GM12878 (cell line): ENCODE measurements at regions not wholly inside any gene's neighbourhood (a gene's known extent, or its start where the extent isn't known, plus 50 kb on each side); places are given as distances from the start of the nearest gene placed in this dataset.

ENCODE experiments used
- ATAC-seq: fragments of 200-7000 bp; cut with Tn5 transposase; 3 replicates; pipeline ENCODE4 v1.9.1; 2020; ENCODE audit warnings: mild to moderate bottlenecking, moderate library complexity
- BruUV-seq: library from RNA; stranded (reverse); fragments of 400-500 nt; replicated peaks from 2 replicates; lab custom pipeline; 2021; lab: Mats Ljungman, UMichigan
- CTCF ChIA-PET: fragments of 300-600 bp; sonication (Branson Sonifier 250); formaldehyde crosslinking; extraction: SDS; loops from one replicate; lab custom pipeline; 2021; ENCODE audit warnings: inconsistent platforms; lab: Yijun Ruan, JAX
- POLR2A ChIA-PET: fragments of 350-600 bp; formaldehyde crosslinking; extraction: SDS; loops from one replicate; lab custom pipeline; 2021; ENCODE audit warnings: inconsistent platforms; lab: Charles Lee
- RAD21 ChIA-PET: fragments of 300-600 bp; sonication (Branson Sonifier 250); formaldehyde crosslinking; loops from one replicate; lab custom pipeline; 2023; ENCODE audit warnings: antibody characterized with exemption; ENCODE audit not compliant: unreplicated experiment; lab: Charles Lee
- SMC1A ChIA-PET: fragments of 300-600 bp; sonication (Branson Sonifier 250); formaldehyde crosslinking; loops from one replicate; lab custom pipeline; 2023; ENCODE audit not compliant: unreplicated experiment, uncharacterized antibody; lab: Charles Lee
- DNase-seq: peaks from one replicate; pipeline ENCODE4 v3.0.0-alpha.2; 2011; ENCODE audit warnings: low read depth, low spot score
- FAIRE-seq: peaks from 3 replicates; lab custom pipeline; 2011; peaks lifted over from hg19 to GRCh38; lab: Jason Lieb, UNC
- H2AFZ ChIP-seq: 2 replicates; pipeline ENCODE4 v1.6.0; 2011; ENCODE audit warnings: low read depth, low read length, control low read depth; ENCODE audit not compliant: control insufficient read depth
- H3K27ac ChIP-seq: 2 replicates; pipeline ENCODE4 v1.5.1; 2011; ENCODE audit warnings: control low read depth; ENCODE audit not compliant: control insufficient read depth, insufficient read depth
- H3K27me3 ChIP-seq, 2 experiments: replicated peaks in 1 of 2; 2 replicates each; pipeline versions ENCODE4 v1.6.0 to v1.6.1; 2011; ENCODE audit warnings: low read length in 1 of 2; ENCODE audit not compliant: control insufficient read depth in 2 of 2, insufficient read depth in 2 of 2
- H3K36me3 ChIP-seq, 2 experiments: 2 replicates each; pipeline ENCODE4 v1.5.1; 2011; ENCODE audit warnings: low read length in 1 of 2; ENCODE audit not compliant: control insufficient read depth in 2 of 2, insufficient read depth in 2 of 2
- H3K4me1 ChIP-seq: 2 replicates; pipeline ENCODE4 v1.6.1; 2011; ENCODE audit warnings: mild to moderate bottlenecking, low read length, moderate library complexity, mixed read lengths; ENCODE audit not compliant: control insufficient read depth, insufficient read depth
- H3K4me2 ChIP-seq: 2 replicates; pipeline ENCODE4 v1.6.0; 2011; ENCODE audit warnings: control low read depth; ENCODE audit not compliant: control insufficient read depth, insufficient read depth
- H3K4me3 ChIP-seq: fragments of 200-600 bp; sonication (generic); 2 replicates; pipeline ENCODE4 v1.5.1; 2016
- H3K79me2 ChIP-seq: 2 replicates; pipeline ENCODE4 v1.6.0; 2011; ENCODE audit warnings: low read length; ENCODE audit not compliant: control insufficient read depth, insufficient read depth
- H3K9ac ChIP-seq: 2 replicates; pipeline ENCODE4 v1.8.0; 2011; ENCODE audit warnings: low read length, control low read depth, mixed read lengths; ENCODE audit not compliant: control insufficient read depth, insufficient read depth
- H3K9me3 ChIP-seq: replicated peaks from 3 replicates; pipeline ENCODE4 v1.5.1; 2011; ENCODE audit warnings: mild to moderate bottlenecking, low read length; ENCODE audit not compliant: control insufficient read depth, insufficient read depth
- H4K20me1 ChIP-seq: 2 replicates; pipeline ENCODE4 v1.6.0; 2011; ENCODE audit not compliant: control insufficient read depth, insufficient read depth
- EZH2 ChIP-seq: IDR thresholded peaks from 2 replicates; pipeline ENCODE4 v1.6.1; 2012; ENCODE audit warnings: low read depth, mild to moderate bottlenecking, control low read depth, inconsistent platforms, low read length, borderline replicate concordance; ENCODE audit not compliant: control insufficient read depth
- RELA ChIP-seq: fragments of 450-650 bp; IDR thresholded peaks from 2 replicates; pipeline ENCODE4 v1.8.0; 2014; ENCODE audit warnings: borderline replicate concordance; ENCODE audit not compliant: partially characterized antibody
- ZSCAN29 ChIP-seq: fragments of 450-650 bp; IDR thresholded peaks from 2 replicates; pipeline ENCODE4 v1.6.1; 2017; ENCODE audit warnings: mild to moderate bottlenecking, moderate library complexity
- WGBS: methylation state at CpG from one replicate; pipeline ENCODE4 v1.1.6; 2016; ENCODE audit warnings: low lambda C conversion rate; ENCODE audit not compliant: insufficient replicate concordance, insufficient coverage; ENCODE audit errors: missing lambda C conversion rate; 5-methylcytosine and 5-hydroxymethylcytosine counted together
- in situ Hi-C: fragments of 300-500 bp; cut with MboI; formaldehyde crosslinking; loops from 9 replicates; pipeline ENCODE4 v1.14.3; 2018; ENCODE audit warnings: mixed read lengths
- intact Hi-C: fragments of 100-400 bp; cut with micrococcal nuclease; formaldehyde crosslinking; loops from one replicate; pipeline ENCODE4 v1.14.2; 2022; ENCODE audit not compliant: unreplicated experiment
- TF ChIP-seq, protein P1 (sequence below): fragments of 450-650 bp; formaldehyde crosslinking; IDR thresholded peaks from 2 replicates; pipeline ENCODE4 v1.5.0; 2022; ENCODE audit warnings: mild to moderate bottlenecking, missing genetic modification characterization

DNA sequence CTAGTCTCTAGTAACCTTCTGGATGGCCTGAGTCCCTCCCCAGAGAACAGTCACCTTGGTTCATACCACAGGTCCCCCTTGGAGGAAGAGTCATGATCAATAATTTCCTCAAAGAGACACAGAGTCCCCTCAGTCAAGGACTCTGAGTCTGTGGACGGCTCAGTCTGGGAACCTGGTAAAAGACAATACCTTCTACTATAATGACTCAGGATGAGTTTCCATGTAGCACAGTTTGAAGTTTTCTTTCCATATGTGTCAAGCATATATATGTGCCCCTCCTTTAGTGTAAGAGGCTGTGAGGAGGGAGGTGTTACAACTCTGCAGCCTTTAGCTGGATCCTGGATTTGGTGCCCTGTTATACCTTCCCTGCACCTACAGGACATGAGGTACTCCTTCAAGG is 54.4 kb upstream of the TSKU start:
- H3K4me1 ChIP-seq: no peaks in the 10 kb centered on the region
- no peaks in the 10 kb centered on the region for H3K9me3 ChIP-seq
- no peak overlapping the region for H2AFZ ChIP-seq
- no peaks in the 10 kb centered on the region for H4K20me1 ChIP-seq
- POLR2A ChIA-PET: no interaction called here
- intact Hi-C loops: no loop called here
- H3K79me2 ChIP-seq: no peaks in the 10 kb centered on the region
- H3K9ac ChIP-seq: no peak overlapping the region
- CTCF ChIA-PET: interaction anchor here (0.9 kb wide), 1 partner anchor 191 kb away, joined by 4 read pairs; no protein-coding TSS in a partner anchor
- ATAC-seq: no peak
- no peak overlapping the region for H3K4me3 ChIP-seq
- SMC1A ChIA-PET: no interaction called here
- in situ Hi-C loops: no loop called here
- no peak for FAIRE-seq
- BruUV-seq: no TSS peak
- RAD21 ChIA-PET: no interaction called here
- peaks cover 2 to 8% of the 10 kb centered on the region in 2 experiments; a peak in 3 of 4 replicates for H3K27me3 ChIP-seq
- TF ChIP-seq, protein P1, sequence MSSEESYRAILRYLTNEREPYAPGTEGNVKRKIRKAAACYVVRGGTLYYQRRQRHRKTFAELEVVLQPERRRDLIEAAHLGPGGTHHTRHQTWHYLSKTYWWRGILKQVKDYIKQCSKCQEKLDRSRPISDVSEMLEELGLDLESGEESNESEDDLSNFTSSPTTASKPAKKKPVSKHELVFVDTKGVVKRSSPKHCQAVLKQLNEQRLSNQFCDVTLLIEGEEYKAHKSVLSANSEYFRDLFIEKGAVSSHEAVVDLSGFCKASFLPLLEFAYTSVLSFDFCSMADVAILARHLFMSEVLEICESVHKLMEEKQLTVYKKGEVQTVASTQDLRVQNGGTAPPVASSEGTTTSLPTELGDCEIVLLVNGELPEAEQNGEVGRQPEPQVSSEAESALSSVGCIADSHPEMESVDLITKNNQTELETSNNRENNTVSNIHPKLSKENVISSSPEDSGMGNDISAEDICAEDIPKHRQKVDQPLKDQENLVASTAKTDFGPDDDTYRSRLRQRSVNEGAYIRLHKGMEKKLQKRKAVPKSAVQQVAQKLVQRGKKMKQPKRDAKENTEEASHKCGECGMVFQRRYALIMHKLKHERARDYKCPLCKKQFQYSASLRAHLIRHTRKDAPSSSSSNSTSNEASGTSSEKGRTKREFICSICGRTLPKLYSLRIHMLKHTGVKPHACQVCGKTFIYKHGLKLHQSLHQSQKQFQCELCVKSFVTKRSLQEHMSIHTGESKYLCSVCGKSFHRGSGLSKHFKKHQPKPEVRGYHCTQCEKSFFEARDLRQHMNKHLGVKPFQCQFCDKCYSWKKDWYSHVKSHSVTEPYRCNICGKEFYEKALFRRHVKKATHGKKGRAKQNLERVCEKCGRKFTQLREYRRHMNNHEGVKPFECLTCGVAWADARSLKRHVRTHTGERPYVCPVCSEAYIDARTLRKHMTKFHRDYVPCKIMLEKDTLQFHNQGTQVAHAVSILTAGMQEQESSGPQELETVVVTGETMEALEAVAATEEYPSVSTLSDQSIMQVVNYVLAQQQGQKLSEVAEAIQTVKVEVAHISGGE: no peak
- no peak for TF ChIP-seq ZSCAN29
- TF ChIP-seq RELA: no peak
- H3K4me2 ChIP-seq: no peak overlapping the region
- H3K27ac ChIP-seq: no peak overlapping the region
- no peak for DNase-seq
- no peaks in the 10 kb centered on the region for H3K36me3 ChIP-seq
- 0% methylated on average over 1 of the region's 1 CpG for WGBS

DNA sequence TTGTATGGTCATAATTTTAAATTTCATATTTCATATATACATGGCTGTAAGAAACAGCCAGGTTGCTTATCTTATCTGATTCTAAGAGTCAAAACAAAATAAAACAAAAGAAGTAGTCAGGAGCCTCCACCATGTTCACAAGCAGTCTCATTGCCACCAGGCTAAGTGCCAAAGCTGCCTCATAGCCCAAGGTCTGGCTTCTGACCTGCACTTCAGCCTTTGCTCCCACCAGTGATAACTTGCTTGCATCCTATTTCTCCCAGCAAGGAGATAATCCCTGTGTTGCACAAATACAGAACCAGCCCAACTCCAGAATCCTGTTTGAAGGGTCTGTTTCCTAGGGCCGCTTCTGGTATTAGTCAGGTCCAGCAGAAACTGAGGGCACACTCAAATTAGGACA is 53.9 kb upstream of the TSKU start:
- ChIA-PET CTCF (no interaction called here), RAD21 (no interaction called here), POLR2A (no interaction called here), SMC1A (no interaction called here)
- Histone ChIP-seq H4K20me1 (no peaks in the 10 kb centered on the region), H3K27me3 (peaks cover 2 to 8% of the 10 kb centered on the region in 2 experiments; a peak in 3 of 4 replicates), H3K4me3 (no peak overlapping the region), H3K79me2 (no peaks in the 10 kb centered on the region), H2AFZ (no peak overlapping the region), H3K4me1 (no peaks in the 10 kb centered on the region), H3K9ac (no peak overlapping the region), H3K4me2 (no peak overlapping the region), H3K27ac (no peak overlapping the region), H3K9me3 (no peaks in the 10 kb centered on the region), H3K36me3 (no peaks in the 10 kb centered on the region)
- TF ChIP-seq EZH2: no peak
- 21% methylated on average over 1 of the region's 1 CpG for WGBS
- no peak for FAIRE-seq
- BruUV-seq: no TSS peak
- no peak for DNase-seq
- in situ Hi-C loops (no loop called here), intact Hi-C loops (no loop called here)
- no peak for ATAC-seq
